Head of caudate nucleus (tissue), 42 donors: ENCODE measurements at regions not wholly inside any gene's neighbourhood (a gene's known extent, or its start where the extent isn't known, plus 50 kb on each side); places are given as distances from the start of the nearest gene placed in this dataset.
"Not testable (repeated sequence)": the region's sequence is repeated elsewhere in the genome, so short reads cannot be mapped to it uniquely, and the experiment has no call there.

ENCODE experiments used
- DNase-seq, 42 donors: peaks; one replicate each; pipeline versions ENCODE4 v3.0.0 to v3.0.0-alpha.2; 2020 to 2021; ENCODE audit warnings: mixed read lengths in 7 of 42
- intact Hi-C: fragments of 100-400 bp; cut with DNase I; formaldehyde crosslinking; loops from one replicate; pipeline ENCODE4 v1.15.0; 2022

DNA sequence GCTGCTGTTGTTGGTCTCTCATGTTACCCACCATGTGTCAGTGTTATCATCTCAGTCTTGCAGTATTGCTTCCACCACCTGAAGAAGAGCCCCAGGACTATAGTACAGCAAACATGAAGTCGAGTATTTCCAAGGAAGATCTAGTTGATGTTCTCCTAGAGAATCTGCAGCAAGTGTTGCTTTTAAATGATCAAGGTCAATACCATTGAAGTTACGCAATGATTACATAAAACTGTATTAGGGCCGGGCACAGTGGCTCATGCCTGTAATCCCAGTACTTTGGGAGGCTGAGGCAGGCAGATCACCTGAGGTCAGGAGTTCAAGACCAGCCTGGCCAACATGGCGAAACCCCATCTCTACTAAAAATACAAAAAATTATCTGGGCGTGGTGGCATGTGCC, 173.9 kb downstream of the TJP1 start:
- intact Hi-C loops, result not testable (repeated sequence)

GRCh38 chr15:29645841-29646240, 176.4 kb downstream of the TJP1 start:
- DNase-seq, result peak in 1 of 42 donors; percentile 5
- intact Hi-C loops, result no loop called here

More for the DNA sequence above, 173.9 kb downstream of the TJP1 start:
- DNase-seq, result not testable (repeated sequence)

DNA sequence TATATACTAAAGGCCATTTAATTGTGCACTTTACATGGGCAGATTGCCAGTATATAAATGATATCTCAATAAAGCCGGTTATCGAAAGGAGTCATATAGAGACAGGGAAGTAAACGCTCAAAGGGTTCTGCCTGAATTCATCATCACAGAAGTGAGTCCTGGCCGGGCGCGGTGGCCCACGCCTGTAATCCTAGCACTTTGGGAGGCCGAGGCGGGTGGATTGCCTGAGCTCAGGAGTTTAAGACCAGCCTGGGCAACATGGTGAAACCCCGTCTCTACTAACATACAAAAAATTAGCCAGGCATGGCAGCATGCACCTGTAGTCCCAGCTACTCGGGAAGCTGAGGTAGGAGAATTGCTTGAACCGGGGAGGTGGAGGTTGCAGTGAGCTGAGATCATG, 177.9 kb downstream of the TJP1 start:
- DNase-seq, result peak in 2 of 42 donors; percentile 4 to 8
- intact Hi-C loops, result not testable (repeated sequence)

DNA sequence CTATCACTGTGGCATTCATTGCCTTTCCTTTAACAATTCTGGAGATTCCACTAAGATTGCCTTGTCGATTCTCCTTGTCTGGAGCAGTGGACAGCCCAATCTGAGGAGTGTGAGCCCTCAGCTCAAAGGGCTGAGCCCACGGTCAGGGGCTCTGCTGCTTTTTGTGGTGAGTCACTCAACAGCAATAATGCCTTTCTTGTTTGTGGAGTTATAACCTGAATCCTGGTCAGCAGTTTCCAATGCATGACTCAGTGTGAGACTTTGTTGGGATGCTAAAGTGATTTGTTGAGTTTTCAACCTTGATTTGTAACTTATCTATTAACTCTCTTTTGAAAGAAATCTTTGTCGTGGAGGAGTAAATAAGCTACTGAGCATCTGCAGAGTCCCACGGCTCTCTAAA, 183.5 kb downstream of the TJP1 start:
- no peak for DNase-seq
- intact Hi-C loops, result no loop called here

DNA sequence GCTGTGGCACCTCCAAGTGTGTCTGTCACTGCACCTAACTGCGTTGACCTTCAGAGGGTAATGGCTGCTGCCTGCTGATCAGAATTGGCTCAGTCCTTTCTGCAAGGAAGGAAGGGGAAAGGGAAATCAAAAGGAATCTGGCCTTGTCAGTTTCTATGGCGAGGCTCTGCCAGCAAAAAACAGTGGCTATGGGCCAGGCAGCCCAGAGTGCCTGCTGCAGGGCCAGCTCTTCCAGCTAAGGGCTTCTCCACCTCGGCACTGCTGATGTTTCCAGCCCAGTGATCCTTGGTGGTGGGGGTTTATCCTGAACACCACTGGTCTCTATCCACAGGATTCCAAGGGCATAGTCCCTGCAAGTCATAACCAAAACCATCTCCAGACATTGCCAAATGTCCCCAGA, 184.3 kb downstream of the TJP1 start:
- intact Hi-C loops, result no loop called here
- DNase-seq, result peak in 1 of 42 donors; percentile 3

GRCh38 chr15:29637555-29637954, 184.7 kb downstream of the TJP1 start:
- intact Hi-C loops, result no loop called here

DNA sequence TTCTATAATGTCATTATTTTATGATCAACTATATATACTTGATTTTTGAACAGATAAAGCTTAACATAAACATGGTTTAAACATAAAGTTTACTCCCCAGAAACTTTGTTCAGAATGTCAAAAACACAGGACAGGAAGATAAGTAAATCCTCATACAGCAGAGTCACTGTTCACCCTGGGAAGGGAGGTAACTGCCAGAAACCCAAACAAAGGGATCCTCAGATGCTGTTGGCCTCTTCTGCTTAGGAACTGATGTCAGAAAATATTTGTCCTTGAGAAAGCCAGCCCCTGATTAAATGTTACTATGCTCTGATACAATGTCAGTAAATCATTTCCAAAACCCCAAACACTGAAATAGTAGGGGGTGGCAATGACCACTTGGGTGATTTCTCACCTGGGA, 185.3 kb downstream of the TJP1 start:
- intact Hi-C loops, result no loop called here
- DNase-seq, result peak in 4 of 42 donors; percentile 22 to 51 (median 26)

More at GRCh38 chr15:29637555-29637954, 184.7 kb downstream of the TJP1 start:
- peak in 1 of 42 donors; percentile 2 for DNase-seq

GRCh38 chr15:29636140-29636539, 186.1 kb downstream of the TJP1 start:
- peak in 2 of 42 donors; percentile 7 to 15 for DNase-seq
- intact Hi-C loops, result no loop called here

DNA sequence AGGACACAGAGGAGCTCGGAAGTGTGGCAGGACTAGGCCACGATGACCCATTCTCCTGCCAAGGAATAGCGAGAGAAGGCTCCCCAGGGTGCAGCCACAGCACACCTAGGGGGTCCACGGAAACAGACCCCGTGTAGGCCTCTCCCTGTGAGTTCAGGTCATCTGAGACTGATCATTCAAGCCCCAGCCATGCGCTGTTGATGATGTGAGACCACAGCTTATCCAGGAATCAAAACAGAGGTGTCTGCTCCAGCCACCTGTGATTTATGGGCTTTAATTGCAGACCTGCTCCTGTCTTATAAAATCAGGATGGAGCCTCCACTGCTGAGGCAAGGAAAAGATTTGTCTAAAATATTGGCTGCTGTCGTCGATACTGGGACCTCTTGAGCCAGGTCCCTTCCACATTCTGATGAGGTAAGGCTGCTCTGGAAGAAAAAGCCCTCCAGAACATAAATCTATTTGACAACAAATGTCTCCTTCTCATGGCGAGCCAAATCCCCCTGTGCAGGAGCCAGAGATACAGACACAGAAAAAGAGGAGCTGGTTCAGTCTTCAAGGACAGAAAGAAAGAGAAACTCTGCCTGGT, 186.7 kb downstream of the TJP1 start:
- DNase-seq, result no peak
- intact Hi-C loops, result no loop called here

- intact Hi-C loops, result no loop called here
- no peak for DNase-seq
Observed at GRCh38 chr15:29633971-29634370, 188.3 kb downstream of the TJP1 start.

- peak in 12 of 42 donors; percentile 14 to 66 (median 30) for DNase-seq
- intact Hi-C loops, result no loop called here
Observed at GRCh38 chr15:29632671-29633406, 189.4 kb downstream of the TJP1 start.

DNA sequence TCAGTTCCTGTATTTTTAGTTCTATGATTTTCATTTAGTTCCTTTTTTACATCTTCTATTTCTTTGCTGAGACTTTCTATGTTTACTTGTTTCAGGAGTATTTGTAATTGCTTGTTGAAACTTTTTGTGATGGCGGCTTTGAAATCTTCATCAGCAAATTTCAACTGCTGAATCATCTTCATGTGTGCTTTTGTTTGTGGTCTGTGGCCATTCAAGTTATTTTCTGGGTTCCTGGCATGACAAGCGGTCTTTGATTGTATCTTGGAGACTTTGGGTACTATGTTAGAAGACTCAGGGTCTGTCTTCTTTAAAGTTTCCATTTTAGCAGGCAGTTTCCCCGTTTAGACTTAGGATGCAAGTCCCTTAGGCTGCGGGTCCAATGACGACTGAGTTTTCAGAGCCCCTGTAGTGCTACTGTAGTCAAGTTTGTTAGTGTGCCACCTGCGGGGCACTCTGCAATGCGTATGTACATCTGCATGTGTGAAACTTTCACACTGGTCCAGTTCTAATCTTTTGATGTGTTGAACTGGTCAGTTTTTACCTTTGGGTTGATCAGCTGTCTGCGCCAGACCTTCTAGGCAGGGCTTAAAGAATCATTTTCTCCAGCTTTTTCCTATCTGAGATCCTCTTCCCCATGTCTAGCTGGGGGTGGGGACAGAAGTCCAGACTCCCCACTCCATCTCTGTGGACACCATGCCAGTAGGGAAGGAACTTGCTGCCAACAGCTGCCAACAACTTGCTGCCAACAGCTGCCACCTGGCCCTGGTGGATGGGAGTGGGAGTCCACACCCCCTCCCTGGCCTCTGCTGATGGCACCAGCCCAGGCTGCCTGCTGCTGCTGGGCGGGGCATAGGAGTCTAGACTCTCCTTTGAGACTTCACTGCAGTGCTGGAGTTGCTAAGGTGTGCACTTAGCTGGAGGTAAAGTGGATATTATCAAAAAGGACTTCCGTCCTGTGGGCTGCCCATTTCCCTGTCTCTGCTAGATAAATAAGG, 190.9 kb downstream of the TJP1 start:
- no peak for DNase-seq
- intact Hi-C loops, result no loop called here

- intact Hi-C loops, result no loop called here
- no peak for DNase-seq
Observed at GRCh38 chr15:29624271-29624670, 198.0 kb downstream of the TJP1 start.

- peak in 1 of 42 donors; percentile 40 for DNase-seq
- intact Hi-C loops, result no loop called here
Observed at GRCh38 chr15:29623116-29623639, 199.1 kb downstream of the TJP1 start.

DNA sequence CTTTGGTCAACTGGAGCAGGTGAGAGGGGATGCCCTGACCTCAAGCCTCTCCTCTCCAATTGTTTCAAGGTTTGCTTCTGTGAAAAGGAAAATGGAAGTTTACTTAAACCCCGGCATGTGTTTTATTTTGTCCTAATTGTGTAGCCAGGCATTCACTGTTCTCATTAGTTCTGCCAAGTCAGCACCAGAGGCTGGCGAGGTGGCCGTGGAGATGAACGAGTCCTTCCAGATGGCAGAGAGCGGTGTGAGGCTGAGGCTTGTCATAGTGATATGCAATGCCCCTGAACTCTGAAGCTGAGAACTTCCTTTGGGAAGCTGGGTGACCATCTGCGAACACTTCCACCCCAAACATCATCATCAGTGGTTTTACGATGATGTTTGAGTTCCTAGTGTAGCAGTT, 199.6 kb downstream of the TJP1 start:
- intact Hi-C loops, result no loop called here
- peak in 1 of 42 donors; percentile 31 for DNase-seq

DNA sequence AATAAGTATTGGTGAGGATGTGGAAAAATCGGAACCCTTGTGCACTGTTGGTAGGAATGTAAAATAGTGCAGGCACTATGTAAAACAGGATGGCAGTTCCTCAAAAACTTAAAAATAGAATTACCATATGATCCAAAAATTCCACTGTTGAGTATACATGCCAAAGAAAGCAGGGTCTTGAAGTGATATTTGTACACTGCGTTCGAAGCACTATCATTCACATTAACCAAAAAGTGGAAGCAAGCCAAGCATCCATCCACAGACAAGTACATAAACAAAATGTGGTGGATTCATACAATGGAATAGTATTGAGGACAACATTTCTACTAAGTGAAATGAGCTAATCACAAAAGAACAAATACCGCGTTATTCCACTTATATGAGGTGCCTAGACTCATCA, 200.7 kb downstream of the TJP1 start:
- intact Hi-C loops, result no loop called here
- peak in 1 of 42 donors; percentile 2 for DNase-seq

DNA sequence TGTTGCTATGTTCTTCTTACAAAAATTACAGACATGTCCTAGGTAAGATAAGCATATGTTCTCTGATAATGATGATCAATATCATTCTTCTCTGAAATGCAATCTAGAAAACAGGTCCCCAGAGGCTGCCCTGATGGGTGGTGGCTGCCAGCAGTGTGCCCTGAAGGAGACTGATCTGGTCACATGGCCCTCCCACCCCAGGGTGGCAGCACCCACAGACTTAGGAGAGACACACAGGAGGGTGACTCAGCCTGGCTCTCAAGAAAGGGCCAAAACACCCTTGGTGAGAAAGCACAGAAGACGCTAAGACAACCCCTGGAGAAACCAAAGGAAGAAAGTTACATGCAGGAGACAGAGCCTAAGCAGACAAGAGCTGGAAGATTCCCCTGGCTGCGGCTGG, 203.7 kb downstream of the TJP1 start:
- DNase-seq, result peak in 26 of 42 donors; percentile 13 to 77 (median 40)
- intact Hi-C loops, result no loop called here

DNA sequence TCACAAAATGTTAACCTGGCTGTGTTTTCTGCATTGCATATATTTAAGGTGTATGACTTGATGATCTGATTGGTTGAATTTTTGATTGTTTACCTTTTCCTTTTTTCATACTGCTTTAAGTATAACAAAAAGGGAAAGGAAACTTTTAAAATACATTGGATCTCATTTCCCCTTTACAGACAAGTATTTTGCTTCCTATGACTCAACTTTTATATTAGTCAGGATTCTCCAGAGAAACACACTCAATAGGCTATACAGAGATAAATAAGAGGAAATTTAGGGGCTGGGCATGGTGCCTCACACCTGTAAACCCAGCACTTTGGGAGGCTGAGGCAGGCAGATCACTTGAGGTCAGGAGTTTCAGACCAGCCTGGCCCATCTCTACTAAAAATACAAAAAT, 205.8 kb downstream of the TJP1 start:
- no peak for DNase-seq
- intact Hi-C loops, result no loop called here

- intact Hi-C loops, result no loop called here
Observed at GRCh38 chr15:29615791-29616190, 206.5 kb downstream of the TJP1 start.

More at GRCh38 chr15:29615791-29616190, 206.5 kb downstream of the TJP1 start:
- no peak for DNase-seq
